Right lobe of liver (tissue), 4 donors: ENCODE measurements at regions not wholly inside any gene's neighbourhood (a gene's known extent, or its start where the extent isn't known, plus 50 kb on each side); places are given as distances from the start of the nearest gene placed in this dataset.
"Not testable (repeated sequence)": the region's sequence is repeated elsewhere in the genome, so short reads cannot be mapped to it uniquely, and the experiment has no call there.

Experiments used
- POLR2A ChIP-seq: fragments of 450-650 bp; IDR thresholded peaks from one replicate; pipeline ENCODE4 v1.6.1; 2017; ENCODE audit warnings: antibody characterized with exemption, mild to moderate bottlenecking
- TF ChIP-seq, protein P1 (sequence below), 4 donors: fragments of 200-600 bp in 3 of 4; fragments of 450-650 bp in 1 of 4; IDR thresholded peaks; one replicate each; pipeline versions ENCODE4 v1.5.1 to v1.8.0; 2016 to 2022; ENCODE audit warnings: antibody characterized with exemption in 4 of 4, mild to moderate bottlenecking in 2 of 4
- donor health status: DM: no; HTN: no; CAD: no.
- donor health status: DM: no; HTN: no; CAD: no.
- donor health status: DM: no; HTN: yes; CAD: no.

DNA sequence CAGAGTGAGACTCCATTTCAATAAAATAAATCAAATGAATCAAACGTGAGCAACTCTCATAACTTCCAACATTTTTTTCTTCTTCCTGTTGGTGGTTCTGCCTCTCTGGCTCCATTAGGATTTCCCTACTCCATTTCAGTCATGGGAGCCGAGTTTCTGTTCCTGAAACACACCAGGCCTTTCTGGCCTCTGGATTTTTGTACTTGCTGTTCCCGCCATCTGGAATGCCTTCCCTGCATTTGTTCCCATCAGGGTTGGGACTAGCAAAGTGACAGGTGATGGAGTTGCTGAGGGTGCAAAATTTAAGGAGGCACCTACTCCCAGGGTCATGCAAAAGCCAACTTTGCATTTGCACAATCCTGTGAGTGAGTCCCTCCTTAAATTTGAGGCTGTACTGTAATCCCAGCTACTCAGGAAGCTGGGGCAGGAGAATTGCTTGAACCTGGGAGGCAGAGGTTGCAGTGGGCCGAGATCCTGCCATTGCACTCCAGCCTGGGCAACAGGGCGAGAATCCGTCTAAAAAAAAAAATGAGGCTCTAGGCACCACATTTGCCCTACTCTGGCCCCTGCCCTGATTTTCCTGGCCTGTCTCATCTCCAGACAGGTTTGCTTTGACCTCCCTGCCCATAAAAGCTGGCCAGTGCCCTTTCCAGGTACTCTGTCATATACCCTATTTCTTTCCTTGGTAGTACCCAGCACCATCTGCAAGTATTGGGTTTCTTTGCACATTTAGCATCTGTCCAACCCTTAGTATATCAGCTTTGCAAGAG lies 93.4 kb upstream of the METTL9 start:
- TF ChIP-seq, protein P1, sequence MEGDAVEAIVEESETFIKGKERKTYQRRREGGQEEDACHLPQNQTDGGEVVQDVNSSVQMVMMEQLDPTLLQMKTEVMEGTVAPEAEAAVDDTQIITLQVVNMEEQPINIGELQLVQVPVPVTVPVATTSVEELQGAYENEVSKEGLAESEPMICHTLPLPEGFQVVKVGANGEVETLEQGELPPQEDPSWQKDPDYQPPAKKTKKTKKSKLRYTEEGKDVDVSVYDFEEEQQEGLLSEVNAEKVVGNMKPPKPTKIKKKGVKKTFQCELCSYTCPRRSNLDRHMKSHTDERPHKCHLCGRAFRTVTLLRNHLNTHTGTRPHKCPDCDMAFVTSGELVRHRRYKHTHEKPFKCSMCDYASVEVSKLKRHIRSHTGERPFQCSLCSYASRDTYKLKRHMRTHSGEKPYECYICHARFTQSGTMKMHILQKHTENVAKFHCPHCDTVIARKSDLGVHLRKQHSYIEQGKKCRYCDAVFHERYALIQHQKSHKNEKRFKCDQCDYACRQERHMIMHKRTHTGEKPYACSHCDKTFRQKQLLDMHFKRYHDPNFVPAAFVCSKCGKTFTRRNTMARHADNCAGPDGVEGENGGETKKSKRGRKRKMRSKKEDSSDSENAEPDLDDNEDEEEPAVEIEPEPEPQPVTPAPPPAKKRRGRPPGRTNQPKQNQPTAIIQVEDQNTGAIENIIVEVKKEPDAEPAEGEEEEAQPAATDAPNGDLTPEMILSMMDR (IDR thresholded peaks at IDR 0.05): not testable (repeated sequence)
- not testable (repeated sequence) for TF ChIP-seq POLR2A
